A549 (cell line): ENCODE measurements at regions not wholly inside any gene's neighbourhood (a gene's known extent, or its start where the extent isn't known, plus 50 kb on each side); places are given as distances from the start of the nearest gene placed in this dataset.
A peak's percentile ranks its signal among the peaks of the same experiment; 100 is the strongest.

ENCODE experiments used
- ATAC-seq, 2 experiments: fragments of 200-7000 bp in 1 of 2; fragments of >200 bp in 1 of 2; cut with Nextera tagmentation in 1 of 2; cut with Tn5 transposase in 1 of 2; 3 replicates each; pipeline versions ENCODE4 v1.8.0 to v1.9.1; 2018 to 2020; ENCODE audit warnings: mild to moderate bottlenecking in 1 of 2, moderate library complexity in 1 of 2
- CTCF ChIA-PET: fragments of 300-600 bp; sonication (Branson Sonifier 250); formaldehyde crosslinking; extraction: SDS; loops from one replicate; lab custom pipeline; 2021; ENCODE audit warnings: antibody characterized with exemption, inconsistent platforms; lab: Yijun Ruan, JAX
- POLR2A ChIA-PET: fragments of 350-600 bp; formaldehyde crosslinking; extraction: SDS; loops from one replicate; lab custom pipeline; 2021; ENCODE audit warnings: antibody characterized with exemption, inconsistent platforms; lab: Yijun Ruan, JAX
- DNase-seq, 2 experiments: peaks; one replicate each; pipeline versions ENCODE4 v3.0.0 to v3.0.0-alpha.2; 2011 to 2016; ENCODE audit warnings: low read depth in 1 of 2, low spot score in 1 of 2
- FAIRE-seq: peaks from 2 replicates; lab custom pipeline; 2011; peaks lifted over from hg19 to GRCh38; lab: Jason Lieb, UNC
- H3K27ac ChIP-seq, 2 experiments: fragments of >200 bp; sonication (Bioruptor Twin); formaldehyde crosslinking; 3 replicates each; pipeline ENCODE4 v1.5.1; 2016 to 2017
- H3K4me1 ChIP-seq: fragments of >200 bp; sonication (Bioruptor Twin); formaldehyde crosslinking; 3 replicates; pipeline ENCODE4 v1.6.1; 2016
- H3K4me2 ChIP-seq: fragments of >200 bp; sonication (Bioruptor Twin); formaldehyde crosslinking; 3 replicates; pipeline ENCODE4 v1.6.1; 2016
- H3K4me3 ChIP-seq: fragments of >200 bp; sonication (Bioruptor Twin); formaldehyde crosslinking; 3 replicates; pipeline ENCODE4 v1.5.1; 2016
- H3K9me3 ChIP-seq: fragments of >200 bp; sonication (Bioruptor Twin); formaldehyde crosslinking; 3 replicates; pipeline ENCODE4 v1.6.1; 2016
- CBX8 ChIP-seq: fragments of 200-600 bp; sonication (generic); IDR thresholded peaks from 2 replicates; pipeline ENCODE4 v1.6.1; 2016
- CEBPB ChIP-seq, 2 experiments: fragments of >200 bp in 1 of 2; sonication (Bioruptor Twin) in 1 of 2; formaldehyde crosslinking in 1 of 2; IDR thresholded peaks; 2 replicates each; pipeline ENCODE4 v1.6.1; 2012 to 2016
- EHMT2 ChIP-seq: fragments of 200-600 bp; sonication (generic); IDR thresholded peaks from 2 replicates; pipeline ENCODE4 v1.6.1; 2016; ENCODE audit warnings: antibody characterized with exemption, low read depth, mild to moderate bottlenecking, moderate library complexity
- EP300 ChIP-seq, 2 experiments: fragments of >200 bp; sonication (Bioruptor Twin); formaldehyde crosslinking; IDR thresholded peaks; 2 replicates in 1 of 2; 3 replicates in 1 of 2; pipeline ENCODE4 v1.6.1; 2016 to 2017
- FOSL2 ChIP-seq, 2 experiments: fragments of 450-650 bp in 1 of 2; fragments of >200 bp in 1 of 2; sonication (Bioruptor Twin) in 1 of 2; formaldehyde crosslinking; IDR thresholded peaks; 2 replicates each; pipeline versions ENCODE4 v1.5.0 to v1.6.1; 2016 to 2020; ENCODE audit warnings: mild to moderate bottlenecking in 1 of 2, moderate library complexity in 1 of 2
- HEYL ChIP-seq: fragments of 250-450 bp; sonication (Bioruptor Pico); IDR thresholded peaks from 2 replicates; pipeline ENCODE4 v1.8.0; 2021; ENCODE audit warnings: mild to moderate bottlenecking, moderate library complexity
- HOXB5 ChIP-seq: fragments of 250-450 bp; sonication (Bioruptor Pico); IDR thresholded peaks from 2 replicates; pipeline ENCODE4 v1.5.0; 2020; ENCODE audit warnings: mild to moderate bottlenecking, moderate library complexity
- JUN ChIP-seq, 2 experiments: fragments of >200 bp; sonication (Bioruptor Twin); formaldehyde crosslinking; IDR thresholded peaks; 2 replicates in 1 of 2; 3 replicates in 1 of 2; pipeline ENCODE4 v1.6.1; 2016 to 2017
- JUNB ChIP-seq: fragments of >200 bp; sonication (Bioruptor Twin); formaldehyde crosslinking; IDR thresholded peaks from 2 replicates; pipeline ENCODE4 v1.6.1; 2016
- KDM5A ChIP-seq: fragments of 200-600 bp; sonication (generic); IDR thresholded peaks from 2 replicates; pipeline ENCODE4 v1.6.1; 2016; ENCODE audit warnings: antibody characterized with exemption, mild to moderate bottlenecking
- MAZ ChIP-seq: fragments of 150-350 bp; IDR thresholded peaks from 2 replicates; pipeline ENCODE4 v1.6.1; 2014; ENCODE audit warnings: antibody characterized with exemption, low read depth, low read length, borderline replicate concordance
- NFE2L2 ChIP-seq: fragments of 150-350 bp; conservative IDR thresholded peaks from 2 replicates; pipeline ENCODE4 v1.6.1; 2014; ENCODE audit warnings: low read length
- NR3C1 ChIP-seq: fragments of >200 bp; sonication (Bioruptor Twin); formaldehyde crosslinking; IDR thresholded peaks from 3 replicates; pipeline ENCODE4 v1.6.1; 2017
- POLR2A ChIP-seq: IDR thresholded peaks from 2 replicates; pipeline ENCODE4 v1.6.1; 2012; ENCODE audit warnings: mild to moderate bottlenecking, low read length
- RCOR1 ChIP-seq: fragments of 150-350 bp; IDR thresholded peaks from 2 replicates; pipeline ENCODE4 v1.6.1; 2014; ENCODE audit warnings: antibody characterized with exemption, low read length, low read depth
- RNF2 ChIP-seq: fragments of 200-600 bp; sonication (generic); IDR thresholded peaks from 2 replicates; pipeline ENCODE4 v1.6.1; 2016; ENCODE audit warnings: low read depth, mild to moderate bottlenecking, antibody characterized with exemption, moderate library complexity, borderline replicate concordance
- SREBF2 ChIP-seq: fragments of 450-650 bp; IDR thresholded peaks from 2 replicates; pipeline ENCODE4 v1.6.1; 2014; ENCODE audit warnings: mild to moderate bottlenecking, moderate library complexity
- TP53 ChIP-seq: fragments of 250-450 bp; sonication (Bioruptor Pico); IDR thresholded peaks from 2 replicates; pipeline ENCODE4 v1.5.0; 2021; ENCODE audit warnings: mild to moderate bottlenecking, moderate library complexity
- ZC3H11A ChIP-seq: fragments of 450-650 bp; IDR thresholded peaks from 2 replicates; pipeline ENCODE4 v1.6.1; 2014; ENCODE audit warnings: antibody characterized with exemption, mild to moderate bottlenecking
- ZFP36 ChIP-seq: fragments of 450-650 bp; IDR thresholded peaks from 2 replicates; pipeline ENCODE4 v1.6.1; 2014; ENCODE audit warnings: borderline replicate concordance; ENCODE audit not compliant: partially characterized antibody
- ZSCAN20 ChIP-seq: fragments of 250-450 bp; sonication (Bioruptor Pico); IDR thresholded peaks from 2 replicates; pipeline ENCODE4 v1.8.0; 2022; ENCODE audit warnings: mild to moderate bottlenecking, moderate library complexity
- WGBS: methylation state at CpG from one replicate; pipeline ENCODE4 v1.1.6; 2017; ENCODE audit errors: missing lambda C conversion rate; 5-methylcytosine and 5-hydroxymethylcytosine counted together
- TF ChIP-seq, protein P1 (sequence below): fragments of >200 bp; sonication (Bioruptor Twin); formaldehyde crosslinking; IDR thresholded peaks from 3 replicates; pipeline ENCODE4 v1.6.1; 2016
- TF ChIP-seq, protein P2 (sequence below): IDR thresholded peaks from 2 replicates; pipeline ENCODE4 v1.6.1; 2012
- TF ChIP-seq, protein P3 (sequence below): IDR thresholded peaks from 2 replicates; pipeline ENCODE4 v1.6.1; 2012; ENCODE audit warnings: low read depth, borderline replicate concordance

- DNase-seq: no peak
- no peak for TF ChIP-seq HOXB5 (CRISPR knock-in tag)
- TF ChIP-seq, protein P1, sequence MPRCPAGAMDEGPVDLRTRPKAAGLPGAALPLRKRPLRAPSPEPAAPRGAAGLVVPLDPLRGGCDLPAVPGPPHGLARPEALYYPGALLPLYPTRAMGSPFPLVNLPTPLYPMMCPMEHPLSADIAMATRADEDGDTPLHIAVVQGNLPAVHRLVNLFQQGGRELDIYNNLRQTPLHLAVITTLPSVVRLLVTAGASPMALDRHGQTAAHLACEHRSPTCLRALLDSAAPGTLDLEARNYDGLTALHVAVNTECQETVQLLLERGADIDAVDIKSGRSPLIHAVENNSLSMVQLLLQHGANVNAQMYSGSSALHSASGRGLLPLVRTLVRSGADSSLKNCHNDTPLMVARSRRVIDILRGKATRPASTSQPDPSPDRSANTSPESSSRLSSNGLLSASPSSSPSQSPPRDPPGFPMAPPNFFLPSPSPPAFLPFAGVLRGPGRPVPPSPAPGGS: no peak
- TF ChIP-seq RCOR1: no peak
- TF ChIP-seq MAZ: no peak
- TF ChIP-seq POLR2A: no peak
- TF ChIP-seq, all 56 proteins: peak for 0
- ATAC-seq: no peak
- Histone ChIP-seq H3K27ac (no peak overlapping the region), H3K4me3 (no peak overlapping the region), H3K4me2 (no peak overlapping the region), H3K4me1 (no peaks in the 10 kb centered on the region), H3K9me3 (no peaks in the 10 kb centered on the region)
- 18% methylated on average over 8 of the region's 8 CpGs for WGBS
- POLR2A ChIA-PET: no interaction called here
- CTCF ChIA-PET: no interaction called here
- no peak for FAIRE-seq
Measured at GRCh38 chrX:77223046-77223445, 224.1 kb upstream of the FGF16 start.

- H3K4me1 ChIP-seq: no peaks in the 10 kb centered on the region
- 0% methylated on average over 2 of the region's 2 CpGs for WGBS
- no peak for FAIRE-seq
- TF ChIP-seq ZFP36 (peak; percentile 63), FOSL2 (IDR thresholded peaks at IDR 0.05) (no peak), FOSL2 (CRISPR knock-in tag; IDR thresholded peaks at IDR 0.05) (no peak), MAZ (no peak), JUNB (no peak)
- TF ChIP-seq, all 56 proteins: peak for 1
- ChIA-PET CTCF (no interaction called here), POLR2A (no interaction called here)
- DNase-seq (no peak), ATAC-seq (no peak)
- H3K9me3 ChIP-seq: no peaks in the 10 kb centered on the region
- H3K4me2 ChIP-seq: no peak overlapping the region
- H3K27ac ChIP-seq: no peak overlapping the region
- no peak overlapping the region for H3K4me3 ChIP-seq
Measured at GRCh38 chrX:77264490-77264889, 182.7 kb upstream of the FGF16 start.

DNA sequence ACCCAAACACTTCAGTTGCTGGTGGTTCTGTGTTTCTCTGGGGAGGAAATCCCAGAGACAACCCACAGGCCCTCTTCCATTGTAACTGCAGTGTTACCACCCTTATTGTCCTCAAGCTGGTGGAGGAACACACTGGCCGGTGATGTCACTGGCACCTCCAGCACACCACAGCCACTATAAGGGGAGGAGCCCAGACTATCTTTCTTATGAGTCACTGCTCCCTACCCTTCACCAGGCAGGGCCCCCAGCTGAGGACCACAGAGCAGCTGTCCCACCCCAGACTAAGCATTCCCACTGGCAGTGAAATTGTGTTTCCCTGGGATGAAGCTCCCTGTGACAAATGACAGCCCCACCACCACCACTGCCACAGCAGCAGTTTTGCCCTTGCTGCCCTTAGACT is 171.8 kb upstream of the FGF16 start:
- POLR2A ChIA-PET: no interaction called here
- H3K4me1 ChIP-seq: no peaks in the 10 kb centered on the region
- ATAC-seq (no peak), FAIRE-seq (no peak), DNase-seq (no peak)
- no peak overlapping the region for H3K4me2 ChIP-seq
- WGBS: no CpG with 5 or more reads among the region's 1 CpG
- no peak overlapping the region for H3K4me3 ChIP-seq
- no peaks in the 10 kb centered on the region for H3K9me3 ChIP-seq
- H3K27ac ChIP-seq: no peak overlapping the region
- TF ChIP-seq MAZ: no peak
- no peak for TF ChIP-seq RNF2
- no peak for TF ChIP-seq ZC3H11A
- TF ChIP-seq, protein P2, sequence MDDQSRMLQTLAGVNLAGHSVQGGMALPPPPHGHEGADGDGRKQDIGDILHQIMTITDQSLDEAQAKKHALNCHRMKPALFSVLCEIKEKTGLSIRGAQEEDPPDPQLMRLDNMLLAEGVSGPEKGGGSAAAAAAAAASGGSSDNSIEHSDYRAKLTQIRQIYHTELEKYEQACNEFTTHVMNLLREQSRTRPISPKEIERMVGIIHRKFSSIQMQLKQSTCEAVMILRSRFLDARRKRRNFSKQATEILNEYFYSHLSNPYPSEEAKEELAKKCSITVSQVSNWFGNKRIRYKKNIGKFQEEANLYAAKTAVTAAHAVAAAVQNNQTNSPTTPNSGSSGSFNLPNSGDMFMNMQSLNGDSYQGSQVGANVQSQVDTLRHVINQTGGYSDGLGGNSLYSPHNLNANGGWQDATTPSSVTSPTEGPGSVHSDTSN: no peak
- TF ChIP-seq EHMT2: no peak
- TF ChIP-seq EP300 (IDR thresholded peaks at IDR 0.05): no peak
- no peak for TF ChIP-seq HOXB5 (CRISPR knock-in tag)
- TF ChIP-seq CBX8: no peak
- TF ChIP-seq ZSCAN20 (CRISPR knock-in tag): no peak
- TF ChIP-seq JUN (IDR thresholded peaks at IDR 0.05): no peak
- CTCF ChIA-PET: no interaction called here

DNA sequence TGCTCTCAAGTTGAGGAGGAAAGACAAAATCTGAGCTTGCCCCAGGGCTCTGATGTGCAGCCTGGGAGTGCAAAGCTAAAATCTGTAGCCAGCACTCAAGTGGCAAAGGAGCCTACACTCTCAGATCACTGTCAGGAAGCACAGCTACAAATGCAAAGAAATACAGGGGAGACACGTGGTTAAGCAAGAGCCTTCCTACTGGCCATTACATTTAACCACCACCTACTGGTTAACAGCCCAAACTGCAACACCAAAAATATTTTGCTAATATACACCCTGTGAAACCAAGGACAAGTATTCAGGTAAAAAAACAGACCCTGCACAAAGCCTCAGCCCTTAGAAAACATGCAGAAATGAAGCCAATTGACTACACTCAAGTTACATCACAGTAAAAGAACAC is 170.4 kb upstream of the FGF16 start:
- Histone ChIP-seq H3K4me2 (no peak overlapping the region), H3K4me1 (no peaks in the 10 kb centered on the region), H3K9me3 (no peaks in the 10 kb centered on the region), H3K4me3 (no peak overlapping the region), H3K27ac (no peak overlapping the region)
- ChIA-PET CTCF (no interaction called here), POLR2A (no interaction called here)
- TF ChIP-seq NR3C1 (no peak), NFE2L2 (no peak), SREBF2 (no peak), HEYL (CRISPR knock-in tag) (no peak), RNF2 (no peak), KDM5A (no peak), CEBPB (IDR thresholded peaks at IDR 0.05) (no peak), TP53 (CRISPR knock-in tag) (no peak)
- TF ChIP-seq, protein P3, sequence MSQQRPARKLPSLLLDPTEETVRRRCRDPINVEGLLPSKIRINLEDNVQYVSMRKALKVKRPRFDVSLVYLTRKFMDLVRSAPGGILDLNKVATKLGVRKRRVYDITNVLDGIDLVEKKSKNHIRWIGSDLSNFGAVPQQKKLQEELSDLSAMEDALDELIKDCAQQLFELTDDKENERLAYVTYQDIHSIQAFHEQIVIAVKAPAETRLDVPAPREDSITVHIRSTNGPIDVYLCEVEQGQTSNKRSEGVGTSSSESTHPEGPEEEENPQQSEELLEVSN: no peak
- FAIRE-seq (no peak), ATAC-seq (no peak), DNase-seq (peak in 1 of 2 experiments; percentile 3)
- WGBS: 13% methylated on average over 1 of the region's 1 CpG
